ENCODE measurements at regions not wholly inside any gene's neighbourhood (a gene's known extent, or its start where the extent isn't known, plus 50 kb on each side); places are given as distances from the start of the nearest gene placed in this dataset.
"Not testable (repeated sequence)": the region's sequence is repeated elsewhere in the genome, so short reads cannot be mapped to it uniquely, and the experiment has no call there.

- DNase-seq: no peak
Measured at GRCh38 chr5:124929000-124929399, 182.6 kb upstream of the ZNF608 start.

- DNase-seq: no peak
Measured at GRCh38 chr5:124932791-124933600, 186.6 kb upstream of the ZNF608 start.

GRCh38 chr5:124935065-124935464 is 188.6 kb upstream of the ZNF608 start:
- DNase-seq: no peak

- no peak for DNase-seq
Measured at GRCh38 chr5:124936626-124936933, 190.1 kb upstream of the ZNF608 start.

GRCh38 chr5:124941051-124942049 is 194.9 kb upstream of the ZNF608 start:
- no peak for DNase-seq

- DNase-seq: no peak
Measured at GRCh38 chr5:124948062-124948753, 201.8 kb upstream of the ZNF608 start.

GRCh38 chr5:124948754-124949275 is 202.4 kb upstream of the ZNF608 start:
- no peak for DNase-seq

- no peak for DNase-seq
Measured at GRCh38 chr5:124949862-124950261, 203.4 kb upstream of the ZNF608 start.

GRCh38 chr5:124951105-124951504 is 204.7 kb upstream of the ZNF608 start:
- no peak for DNase-seq

GRCh38 chr5:124951661-124952060 is 205.2 kb upstream of the ZNF608 start:
- DNase-seq: no peak

GRCh38 chr5:124952079-124952478 is 205.6 kb upstream of the ZNF608 start:
- DNase-seq: no peak

GRCh38 chr5:124952566-124952965 is 206.1 kb upstream of the ZNF608 start:
- no peak for DNase-seq

GRCh38 chr5:124954784-124955183 is 208.3 kb upstream of the ZNF608 start:
- no peak for DNase-seq

- no peak for DNase-seq
Measured at GRCh38 chr5:124956471-124957029, 210.1 kb upstream of the ZNF608 start.

- no peak for DNase-seq
Measured at GRCh38 chr5:124957063-124957462, 210.6 kb upstream of the ZNF608 start.

GRCh38 chr5:124960266-124960665 is 213.8 kb upstream of the ZNF608 start:
- no peak for DNase-seq

GRCh38 chr5:124961521-124961920 is 215.1 kb upstream of the ZNF608 start:
- DNase-seq: no peak

GRCh38 chr5:124962111-124962510 is 215.7 kb upstream of the ZNF608 start:
- DNase-seq: no peak

GRCh38 chr5:124962735-124963134 is 216.3 kb upstream of the ZNF608 start:
- no peak for DNase-seq

- no peak for DNase-seq
Measured at GRCh38 chr5:124963236-124963919, 216.9 kb upstream of the ZNF608 start.

GRCh38 chr5:124966741-124967140 is 220.3 kb upstream of the ZNF608 start:
- not testable (repeated sequence) for DNase-seq

- DNase-seq: not testable (repeated sequence)
Measured at GRCh38 chr5:124970381-124970780, 223.9 kb upstream of the ZNF608 start.
